SU-DHL-6 (cell line): ENCODE measurements at regions not wholly inside any gene's neighbourhood (a gene's known extent, or its start where the extent isn't known, plus 50 kb on each side); places are given as distances from the start of the nearest gene placed in this dataset.

Experiments used
- H2AFZ ChIP-seq: fragments of 200-600 bp; sonication (generic); 2 replicates; pipeline ENCODE4 v1.6.1; 2014; ENCODE audit warnings: low read depth, mild to moderate bottlenecking, moderate library complexity, mixed read lengths, antibody characterized with exemption, low read length; ENCODE audit not compliant: severe bottlenecking
- H3F3A ChIP-seq: fragments of 200-600 bp; shearing (Covaris generic); 2 replicates; pipeline ENCODE4 v1.6.0; 2016; ENCODE audit warnings: antibody characterized with exemption, mild to moderate bottlenecking; ENCODE audit not compliant: insufficient read depth
- H3K27ac ChIP-seq: fragments of 200-600 bp; sonication (generic); 2 replicates; pipeline ENCODE4 v1.5.1; 2016; ENCODE audit warnings: low read depth, mild to moderate bottlenecking, low read length, moderate library complexity, mixed read lengths
- H3K27me3 ChIP-seq: fragments of 200-600 bp; sonication (generic), shearing (Covaris generic); 2 replicates; pipeline ENCODE4 v1.6.0; 2014; ENCODE audit warnings: mild to moderate bottlenecking, low read length
- H3K36me3 ChIP-seq: fragments of 200-600 bp; sonication (generic); 2 replicates; pipeline ENCODE4 v1.6.1; 2014; ENCODE audit warnings: mild to moderate bottlenecking, low read length, mixed read lengths
- H3K4me2 ChIP-seq: fragments of 300-600, 200-600 bp; shearing (Covaris generic), sonication (generic); 2 replicates; pipeline ENCODE4 v1.6.0; 2014; ENCODE audit warnings: low read length, low read depth, mild to moderate bottlenecking; ENCODE audit not compliant: poor library complexity, severe bottlenecking
- H3K4me3 ChIP-seq: fragments of 200-600 bp; sonication (generic); 2 replicates; pipeline ENCODE4 v1.5.1; 2014; ENCODE audit warnings: antibody characterized with exemption, low read length, mild to moderate bottlenecking, mixed read lengths; ENCODE audit not compliant: insufficient read depth, poor library complexity, severe bottlenecking
- H3K79me2 ChIP-seq: fragments of 200-600 bp; sonication (generic); 2 replicates; pipeline ENCODE4 v1.6.1; 2014; ENCODE audit warnings: mild to moderate bottlenecking, low read length, moderate library complexity; ENCODE audit not compliant: insufficient read depth
- H3K9ac ChIP-seq: fragments of 200-600 bp; sonication (generic); 2 replicates; pipeline ENCODE4 v1.7.0; 2014; ENCODE audit warnings: mild to moderate bottlenecking, low read length
- H3K9me2 ChIP-seq: fragments of 200-600 bp; sonication (generic); replicated peaks from 2 replicates; pipeline ENCODE4 v1.6.1; 2014; ENCODE audit warnings: low read length; ENCODE audit not compliant: insufficient read depth
- H3K9me3 ChIP-seq: fragments of 200-600 bp; sonication (generic); 2 replicates; pipeline ENCODE4 v1.6.1; 2014; ENCODE audit warnings: low read length, mixed read lengths; ENCODE audit not compliant: insufficient read depth
- H4K20me1 ChIP-seq: fragments of 200-600 bp; sonication (generic); 2 replicates; pipeline ENCODE4 v1.6.1; 2014; ENCODE audit warnings: low read depth, mild to moderate bottlenecking, antibody characterized with exemption, low read length, moderate library complexity, mixed read lengths
- CTCF ChIP-seq: fragments of 200-600 bp; sonication (generic); IDR thresholded peaks from one replicate; pipeline ENCODE4 v1.5.1; 2017; ENCODE audit warnings: antibody characterized with exemption, mild to moderate bottlenecking, low read length, moderate library complexity; ENCODE audit not compliant: insufficient read depth, poor library complexity, severe bottlenecking
- EZH2phosphoT487 ChIP-seq: fragments of 200-600 bp; sonication (generic), shearing (Covaris generic); conservative IDR thresholded peaks from 2 replicates; pipeline ENCODE4 v1.6.1; 2018; ENCODE audit warnings: mild to moderate bottlenecking, antibody characterized with exemption, low read length, moderate library complexity, mixed read lengths

GRCh38 chr6:84371681-84372080 is 144.2 kb upstream of the CEP162 start:
- Histone ChIP-seq H3K36me3 (no peaks in the 10 kb centered on the region), H3K4me2 (no peak overlapping the region), H3K27me3 (no peaks in the 10 kb centered on the region), H3F3A (no peaks in the 10 kb centered on the region), H3K9me2 (no peaks in the 10 kb centered on the region), H3K9me3 (no peaks in the 10 kb centered on the region), H3K27ac (no peak overlapping the region), H3K79me2 (no peaks in the 10 kb centered on the region), H3K4me3 (no peak overlapping the region), H3K9ac (no peak overlapping the region), H4K20me1 (no peaks in the 10 kb centered on the region), H2AFZ (no peak overlapping the region)
- no peak for TF ChIP-seq EZH2phosphoT487
- TF ChIP-seq CTCF = no peak

GRCh38 chr6:84362193-84362821 is 134.9 kb upstream of the CEP162 start:
- H3K9ac ChIP-seq = no peak overlapping the region
- no peak overlapping the region for H3K27ac ChIP-seq
- H3K79me2 ChIP-seq = no peaks in the 10 kb centered on the region
- H3K4me3 ChIP-seq = no peak overlapping the region
- H3K9me2 ChIP-seq = no peaks in the 10 kb centered on the region
- no peaks in the 10 kb centered on the region for H3K36me3 ChIP-seq
- H2AFZ ChIP-seq = no peak overlapping the region
- H4K20me1 ChIP-seq = no peaks in the 10 kb centered on the region
- no peak overlapping the region for H3K4me2 ChIP-seq
- H3F3A ChIP-seq = no peaks in the 10 kb centered on the region
- no peaks in the 10 kb centered on the region for H3K9me3 ChIP-seq
- H3K27me3 ChIP-seq = no peaks in the 10 kb centered on the region
- TF ChIP-seq EZH2phosphoT487 (no peak), CTCF (no peak)

GRCh38 chr6:84361372-84362192 is 134.1 kb upstream of the CEP162 start:
- Histone ChIP-seq H3K4me2 (no peak overlapping the region), H2AFZ (no peak overlapping the region), H3K27ac (no peak overlapping the region), H3K4me3 (no peak overlapping the region), H3K27me3 (no peaks in the 10 kb centered on the region), H3K36me3 (no peaks in the 10 kb centered on the region), H4K20me1 (no peaks in the 10 kb centered on the region), H3K9me3 (no peaks in the 10 kb centered on the region), H3K9ac (no peak overlapping the region), H3F3A (no peaks in the 10 kb centered on the region), H3K79me2 (no peaks in the 10 kb centered on the region), H3K9me2 (no peaks in the 10 kb centered on the region)
- TF ChIP-seq EZH2phosphoT487 (no peak), CTCF (no peak)
